ENCODE measurements at regions not wholly inside any gene's neighbourhood (a gene's known extent, or its start where the extent isn't known, plus 50 kb on each side); places are given as distances from the start of the nearest gene placed in this dataset.

DNA sequence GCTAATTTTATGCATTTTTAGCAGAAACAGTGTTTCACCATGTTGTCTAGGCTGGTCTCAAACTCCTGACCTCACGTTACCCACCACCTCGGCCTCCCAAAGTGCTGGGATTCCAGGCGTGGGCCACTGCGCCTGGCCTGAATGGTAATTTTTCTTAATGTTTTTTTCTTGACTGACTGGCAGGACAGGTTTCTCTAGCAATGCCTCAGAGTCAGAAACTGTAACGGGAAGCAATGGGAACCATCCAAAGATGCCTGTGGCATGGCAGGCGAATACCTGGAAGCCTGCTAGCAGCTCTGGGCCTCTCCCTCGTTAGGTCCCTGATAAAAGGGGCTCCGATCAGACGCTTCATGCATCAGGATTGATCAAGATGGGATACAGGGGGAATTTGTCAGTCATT is 639.2 kb downstream of the NR2F1-AS1 start:
- TF ChIP-seq, protein P1, sequence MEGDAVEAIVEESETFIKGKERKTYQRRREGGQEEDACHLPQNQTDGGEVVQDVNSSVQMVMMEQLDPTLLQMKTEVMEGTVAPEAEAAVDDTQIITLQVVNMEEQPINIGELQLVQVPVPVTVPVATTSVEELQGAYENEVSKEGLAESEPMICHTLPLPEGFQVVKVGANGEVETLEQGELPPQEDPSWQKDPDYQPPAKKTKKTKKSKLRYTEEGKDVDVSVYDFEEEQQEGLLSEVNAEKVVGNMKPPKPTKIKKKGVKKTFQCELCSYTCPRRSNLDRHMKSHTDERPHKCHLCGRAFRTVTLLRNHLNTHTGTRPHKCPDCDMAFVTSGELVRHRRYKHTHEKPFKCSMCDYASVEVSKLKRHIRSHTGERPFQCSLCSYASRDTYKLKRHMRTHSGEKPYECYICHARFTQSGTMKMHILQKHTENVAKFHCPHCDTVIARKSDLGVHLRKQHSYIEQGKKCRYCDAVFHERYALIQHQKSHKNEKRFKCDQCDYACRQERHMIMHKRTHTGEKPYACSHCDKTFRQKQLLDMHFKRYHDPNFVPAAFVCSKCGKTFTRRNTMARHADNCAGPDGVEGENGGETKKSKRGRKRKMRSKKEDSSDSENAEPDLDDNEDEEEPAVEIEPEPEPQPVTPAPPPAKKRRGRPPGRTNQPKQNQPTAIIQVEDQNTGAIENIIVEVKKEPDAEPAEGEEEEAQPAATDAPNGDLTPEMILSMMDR (conservative IDR thresholded peaks at IDR 0.05 in 1 of 2, IDR thresholded peaks at IDR 0.05 in 1 of 2; ENCODE audit: extremely low read depth in 1 of 2, insufficient read depth in 1 of 2, low read depth in 1 of 2, low read length in 2 of 2), result no peak
- no peak for TF ChIP-seq EZH2 (IDR thresholded peaks at IDR 0.05; ENCODE audit: borderline replicate concordance, low read length)
